HG03139 (cell line): ENCODE measurements at regions not wholly inside any gene's neighbourhood (a gene's known extent, or its start where the extent isn't known, plus 50 kb on each side); places are given as distances from the start of the nearest gene placed in this dataset.
"Not testable (repeated sequence)": the region's sequence is repeated elsewhere in the genome, so short reads cannot be mapped to it uniquely, and the experiment has no call there.

Source experiments
- ATAC-seq: cut with Tn5 transposase; IDR thresholded peaks from one replicate; pipeline ENCODE4 v1.9.1; 2021; ENCODE audit not compliant: unreplicated experiment

DNA sequence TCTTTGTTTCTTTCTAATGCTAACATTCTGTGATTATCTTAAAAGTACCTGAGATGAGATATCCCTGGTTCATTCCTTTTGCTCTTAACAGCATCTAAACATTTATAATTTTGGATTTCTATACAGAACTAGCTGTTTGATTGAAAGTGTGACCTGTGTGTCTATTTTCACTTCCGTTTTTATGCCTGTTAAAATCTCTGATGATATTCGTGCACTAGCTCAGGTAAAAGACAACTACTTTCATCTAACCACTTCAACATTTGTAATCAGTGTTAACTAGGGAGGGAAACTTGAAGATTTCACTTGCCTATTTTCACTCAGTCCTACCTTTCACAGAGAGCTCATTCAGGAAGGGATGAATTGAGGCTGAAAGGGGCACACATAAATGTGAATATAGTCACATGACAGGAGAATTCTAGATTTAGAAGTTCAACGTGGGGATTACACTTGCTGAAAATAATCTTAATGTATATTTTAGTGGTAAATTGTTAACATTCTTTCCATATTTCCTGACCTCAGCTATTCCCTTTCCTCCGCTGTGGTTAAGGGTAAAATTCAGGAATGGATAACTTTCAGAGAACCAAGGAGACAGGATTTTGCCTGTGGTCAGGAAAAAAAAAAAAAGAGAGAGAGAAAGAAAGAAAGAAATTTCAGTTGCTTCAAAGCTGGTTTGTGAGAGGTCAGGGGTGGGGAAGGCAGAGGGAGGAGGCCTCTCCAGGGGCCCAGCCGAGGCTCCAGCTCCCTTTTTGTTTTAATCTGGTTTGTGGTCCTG is 159.8 kb upstream of the TSC22D2 start:
- no peak for ATAC-seq

DNA sequence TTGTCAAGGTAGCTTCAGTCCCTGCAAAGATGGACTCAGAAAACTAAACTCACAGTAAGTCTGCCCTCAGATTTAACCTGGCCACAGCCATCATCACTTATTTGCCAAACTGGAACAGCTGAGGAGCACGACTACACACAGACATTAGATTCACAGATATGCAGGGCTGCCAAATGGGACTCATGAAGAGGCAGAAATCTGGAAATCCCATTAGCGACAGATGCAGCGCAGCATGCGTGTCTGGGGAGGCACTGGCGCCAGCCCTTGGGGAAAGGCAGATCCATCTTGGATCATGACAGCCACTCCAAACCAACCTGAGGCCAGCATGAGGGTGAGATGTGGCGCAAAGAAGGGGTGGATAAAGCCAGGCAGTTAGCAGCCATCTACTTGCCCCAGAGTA is 160.7 kb upstream of the TSC22D2 start:
- no peak for ATAC-seq

DNA sequence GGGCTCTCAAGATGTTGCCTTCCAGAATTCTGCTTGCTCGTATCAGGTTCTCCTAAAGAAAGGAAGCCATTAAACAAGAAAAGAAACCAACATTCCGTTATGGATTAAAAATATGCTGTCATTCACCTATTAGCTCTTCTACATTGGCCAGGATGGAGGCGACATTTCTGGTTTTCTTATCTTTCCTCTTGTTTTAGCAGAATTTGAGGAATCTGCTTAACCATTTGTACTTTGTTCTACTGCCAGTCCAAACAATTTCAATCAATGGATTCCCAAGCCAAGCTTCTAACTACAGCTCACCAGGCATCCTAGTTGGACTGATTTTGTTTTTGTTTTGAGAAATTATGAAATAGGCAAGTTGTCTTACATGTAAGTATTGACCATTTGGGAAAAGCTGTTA is 164.6 kb upstream of the TSC22D2 start:
- ATAC-seq, result no peak

DNA sequence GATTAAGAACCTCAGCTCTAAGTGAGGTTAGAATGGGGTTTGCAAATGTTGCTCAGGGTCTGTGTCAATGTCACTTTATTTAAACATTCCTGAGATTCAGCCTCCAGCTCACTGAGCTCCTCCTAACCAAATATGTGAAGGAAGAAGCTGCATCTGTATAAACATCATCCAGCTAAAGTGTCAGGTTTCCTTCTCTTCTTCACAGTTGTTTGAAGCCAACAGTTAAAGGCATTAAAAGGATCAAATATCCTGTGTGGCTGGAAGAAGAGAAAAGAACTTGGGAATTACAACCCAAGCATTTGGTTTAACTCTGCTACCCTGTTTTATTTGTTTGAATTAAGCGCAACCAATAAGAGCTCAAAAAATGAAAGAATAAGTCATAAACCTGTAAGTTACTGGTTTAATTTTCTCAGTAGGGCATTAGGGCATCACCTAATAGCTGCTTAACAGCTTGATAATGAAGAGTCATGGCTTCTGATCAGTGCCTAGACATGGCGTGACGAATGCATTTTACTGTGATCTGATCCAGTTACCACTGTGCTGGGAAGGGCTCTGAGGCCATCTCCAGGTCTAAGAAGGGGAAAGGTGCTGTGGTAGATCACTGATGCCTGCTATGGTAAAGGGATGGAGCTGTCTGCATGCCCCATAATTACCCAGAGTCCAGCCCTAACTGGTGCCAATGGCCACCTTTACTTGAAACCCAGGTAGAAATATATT is 165.7 kb upstream of the TSC22D2 start:
- ATAC-seq, result no peak

DNA sequence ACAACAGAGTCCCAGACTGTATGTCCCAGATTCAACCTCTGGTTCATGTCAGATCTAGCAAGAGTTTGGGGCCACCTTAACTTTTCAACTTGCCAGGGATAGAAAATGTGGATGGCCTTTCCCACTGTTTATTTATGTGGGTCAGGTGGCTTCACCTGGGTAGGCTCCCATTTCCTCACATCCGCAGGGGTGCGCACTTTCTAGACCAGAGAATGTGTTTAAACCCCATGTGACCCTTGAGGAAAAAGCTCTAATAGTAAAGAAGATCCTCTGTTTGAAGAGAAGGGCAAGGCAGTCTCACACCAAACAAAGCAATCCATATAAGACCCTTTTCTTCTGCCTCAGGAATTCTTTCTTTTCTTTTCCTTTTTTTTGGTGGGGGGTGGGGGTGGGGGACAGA is 167.2 kb upstream of the TSC22D2 start:
- no peak for ATAC-seq

DNA sequence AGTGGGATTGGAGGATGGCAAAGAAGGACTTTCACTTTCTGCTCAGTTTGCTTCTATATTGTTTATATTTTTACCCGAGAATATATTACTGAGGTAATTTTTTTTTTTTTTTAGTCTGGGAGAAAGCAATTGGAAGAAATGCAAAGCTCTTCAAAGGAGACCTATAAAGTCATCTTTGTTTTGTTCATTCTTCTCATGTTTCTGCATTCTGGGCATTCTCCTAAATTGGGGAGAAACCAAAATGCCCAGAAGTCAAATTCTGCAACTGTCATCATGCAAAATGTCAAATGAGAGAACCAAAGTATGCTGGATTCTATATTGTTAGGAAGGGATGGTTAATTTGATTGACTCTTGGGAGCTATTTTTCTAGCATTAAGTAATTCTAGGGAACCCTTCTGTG is 168.3 kb upstream of the TSC22D2 start:
- no peak for ATAC-seq

DNA sequence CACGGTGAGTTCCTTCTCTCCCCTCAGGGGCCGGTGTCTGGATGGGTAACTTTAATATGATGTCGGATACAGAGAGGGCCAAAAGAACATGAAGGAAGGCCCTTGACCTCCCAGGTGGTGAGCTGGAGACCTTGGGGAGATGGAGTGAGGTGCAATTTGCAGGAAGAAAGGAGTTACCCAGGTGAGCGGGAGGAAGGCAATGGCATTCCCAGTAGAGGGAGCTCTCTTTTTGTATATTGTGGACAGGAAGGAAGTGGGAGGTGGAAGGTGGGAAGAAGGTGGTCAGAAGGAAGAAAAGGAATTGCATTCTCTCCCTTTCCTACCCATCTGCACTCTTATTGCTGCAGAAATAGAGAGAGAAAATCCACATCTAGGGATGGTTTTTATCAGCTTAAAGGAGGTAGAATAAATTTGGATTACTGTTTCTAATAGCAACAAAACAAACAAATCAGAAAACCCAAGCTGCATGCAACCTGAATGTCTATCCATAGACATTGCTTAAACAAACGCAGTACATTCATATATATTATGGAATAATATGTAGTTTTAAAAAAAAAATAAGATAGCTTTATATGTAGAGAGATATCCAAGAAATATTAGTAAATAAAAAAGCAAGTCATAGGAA is 169.0 kb upstream of the TSC22D2 start:
- no peak for ATAC-seq

DNA sequence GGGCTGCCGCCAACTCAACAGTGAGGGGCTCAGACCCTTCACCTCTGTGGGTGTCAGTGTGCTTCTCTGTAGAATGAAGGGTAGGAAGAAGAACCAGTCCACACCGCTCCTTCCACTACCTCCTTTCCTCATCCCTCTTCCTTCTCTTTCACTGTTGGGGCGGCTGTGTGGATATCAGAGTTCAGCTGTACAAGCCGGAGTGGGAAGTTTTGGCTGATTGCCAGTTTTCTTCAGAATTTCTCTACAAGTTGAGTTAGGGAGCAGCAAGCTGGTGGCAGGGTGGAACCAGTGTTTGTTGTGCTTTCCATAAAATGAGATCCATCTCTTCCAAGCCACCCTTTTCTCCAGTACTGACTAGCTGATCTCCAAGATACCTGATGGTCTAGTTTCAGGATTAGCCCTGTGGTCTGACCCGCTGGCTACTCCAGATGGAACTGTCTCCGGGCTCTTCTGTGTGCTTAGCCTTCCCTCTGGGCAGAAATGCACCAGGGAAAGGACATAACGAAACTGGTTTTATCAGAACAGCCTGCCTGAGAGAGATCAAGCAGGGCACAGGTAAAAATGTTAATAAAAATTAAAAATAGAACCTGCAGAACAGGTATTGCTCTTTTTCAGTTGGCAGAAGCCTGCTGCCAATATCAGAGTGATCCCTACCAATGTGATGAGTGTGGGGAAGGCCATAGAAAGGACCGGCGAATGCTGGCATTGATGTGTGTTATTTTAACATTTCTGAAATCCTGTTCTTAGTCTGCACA is 169.9 kb upstream of the TSC22D2 start:
- no peak for ATAC-seq

DNA sequence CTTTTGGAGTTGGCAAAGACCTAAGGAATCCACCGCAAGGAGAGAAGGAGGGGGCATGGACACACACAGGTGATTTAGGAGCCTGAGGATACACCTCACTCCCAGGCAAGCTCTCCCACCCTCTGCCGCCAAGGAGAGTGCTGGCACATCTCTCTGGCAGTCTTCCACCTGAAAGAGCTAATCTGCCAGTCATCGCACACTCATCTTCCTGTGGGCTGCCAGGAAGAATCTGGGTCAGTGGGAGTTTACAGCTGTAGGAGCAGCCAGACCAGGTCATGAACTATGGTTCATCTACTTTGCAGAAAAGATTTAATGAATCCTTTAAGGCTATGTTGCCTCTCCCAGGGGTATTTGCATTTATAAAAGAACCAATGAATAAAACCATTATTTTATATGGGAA is 170.6 kb upstream of the TSC22D2 start:
- no peak for ATAC-seq

DNA sequence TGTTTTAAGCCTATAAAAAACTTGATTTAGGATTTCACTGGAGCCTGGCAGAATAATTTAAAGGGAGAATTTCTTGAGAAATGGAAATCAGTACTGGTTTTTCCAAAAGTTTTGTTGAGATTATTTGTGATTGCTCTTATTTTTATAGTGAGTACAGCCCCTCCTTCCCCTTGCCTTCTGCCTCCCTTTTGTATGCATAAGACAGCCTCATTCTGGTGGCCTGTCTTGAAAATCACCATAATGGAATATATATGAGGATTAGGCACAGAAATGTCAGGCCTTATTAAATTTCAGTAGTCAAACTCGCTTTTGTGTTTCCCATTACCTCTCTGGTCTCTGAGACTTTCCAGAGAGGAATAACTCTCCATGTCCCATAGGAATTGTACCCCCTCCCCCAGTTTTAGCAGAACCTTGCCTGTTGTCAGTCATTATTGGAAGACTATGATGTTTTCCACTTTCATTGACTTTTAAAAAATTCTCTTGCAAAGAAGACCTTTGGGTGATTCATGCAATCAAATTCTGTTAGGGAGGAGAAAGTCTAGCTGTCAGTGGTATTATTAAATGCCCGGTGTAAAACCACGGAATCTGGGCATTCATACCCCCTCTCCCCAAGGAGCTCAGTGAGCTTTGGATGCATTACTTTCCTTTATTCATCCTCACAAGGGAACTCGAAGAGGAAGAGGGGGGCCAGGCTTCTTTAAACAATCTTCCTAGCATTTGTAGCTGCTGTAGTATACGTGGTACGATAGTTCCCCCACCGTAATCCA is 171.6 kb upstream of the TSC22D2 start:
- ATAC-seq, result no peak

DNA sequence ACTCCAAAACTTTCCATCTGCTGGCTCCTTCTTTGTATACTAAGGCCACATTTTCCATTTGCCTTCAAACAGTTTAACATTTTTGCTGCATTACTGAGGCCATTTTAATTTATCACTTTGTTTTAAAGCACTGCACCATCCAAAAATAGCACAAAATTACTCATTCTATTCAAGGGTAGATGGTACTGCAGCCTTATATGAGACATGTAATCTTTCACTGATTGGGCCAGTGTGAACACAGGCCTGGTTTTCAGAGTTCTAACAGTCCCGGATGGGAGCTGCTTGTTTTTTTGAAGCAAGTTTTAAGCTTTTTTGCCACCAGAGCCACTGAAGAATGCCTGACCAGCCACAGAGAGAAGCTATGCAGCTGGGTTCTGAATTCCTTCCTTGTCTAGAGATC is 172.3 kb upstream of the TSC22D2 start:
- no peak for ATAC-seq

DNA sequence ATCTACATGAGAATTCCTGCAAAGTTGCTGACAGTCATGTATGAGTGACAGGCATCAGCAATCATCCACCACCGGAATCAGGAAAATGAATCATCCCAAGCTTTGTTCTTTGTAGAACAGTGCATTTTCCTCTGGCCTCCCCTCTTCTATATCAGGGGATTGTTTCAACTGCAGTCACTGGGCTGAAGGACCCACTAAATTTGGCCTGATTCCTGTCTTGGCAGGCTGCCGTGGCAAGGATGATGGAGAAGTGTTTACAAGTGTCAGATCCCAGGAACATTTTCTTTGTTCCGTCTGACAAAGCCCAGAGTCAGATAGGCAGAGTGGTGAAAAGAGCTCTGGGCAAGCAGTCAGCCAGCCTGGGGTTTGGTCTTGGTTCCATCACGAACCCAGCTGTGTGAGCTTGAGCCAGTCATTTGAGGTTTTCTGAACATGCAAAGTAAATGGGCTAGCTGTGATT is 175.1 kb upstream of the TSC22D2 start:
- ATAC-seq, result no peak

DNA sequence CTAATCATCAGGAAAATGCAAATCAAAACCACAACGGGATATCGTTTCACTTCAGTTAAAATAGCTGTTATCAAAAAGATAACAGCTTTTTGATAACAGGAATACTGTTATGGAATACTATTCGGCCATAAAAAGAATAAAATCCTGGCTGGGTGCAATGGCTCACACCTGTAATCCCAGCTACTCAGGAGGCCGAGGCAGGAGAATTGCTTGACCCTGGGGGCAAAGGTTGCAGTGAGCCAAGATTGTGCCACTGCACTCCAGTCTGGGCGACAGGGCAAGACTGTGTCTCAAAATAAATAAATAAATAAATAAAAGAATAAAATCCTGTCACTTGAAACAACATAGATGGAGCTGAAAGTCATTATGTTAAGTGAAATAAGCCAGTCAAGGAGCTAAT is 178.1 kb upstream of the TSC22D2 start:
- ATAC-seq, result no peak

DNA sequence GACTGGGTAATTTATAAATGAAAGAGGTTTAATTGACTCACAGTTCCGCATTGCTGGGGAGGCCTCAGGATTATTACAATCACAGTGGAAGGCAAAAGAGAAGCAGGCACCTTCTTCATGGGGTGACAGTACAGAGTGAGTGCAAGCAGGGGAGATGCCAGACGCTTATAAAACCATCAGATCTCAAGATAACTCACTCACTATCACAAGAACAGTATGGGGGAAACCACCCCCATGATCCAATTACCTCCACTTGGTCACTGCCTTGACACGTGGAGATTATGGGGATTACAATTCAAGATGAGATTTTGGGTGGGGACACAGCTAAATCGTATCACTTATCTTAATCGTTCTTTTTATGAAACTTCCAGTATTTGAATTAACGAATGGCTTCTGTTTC is 179.5 kb upstream of the TSC22D2 start:
- ATAC-seq, result not testable (repeated sequence)

DNA sequence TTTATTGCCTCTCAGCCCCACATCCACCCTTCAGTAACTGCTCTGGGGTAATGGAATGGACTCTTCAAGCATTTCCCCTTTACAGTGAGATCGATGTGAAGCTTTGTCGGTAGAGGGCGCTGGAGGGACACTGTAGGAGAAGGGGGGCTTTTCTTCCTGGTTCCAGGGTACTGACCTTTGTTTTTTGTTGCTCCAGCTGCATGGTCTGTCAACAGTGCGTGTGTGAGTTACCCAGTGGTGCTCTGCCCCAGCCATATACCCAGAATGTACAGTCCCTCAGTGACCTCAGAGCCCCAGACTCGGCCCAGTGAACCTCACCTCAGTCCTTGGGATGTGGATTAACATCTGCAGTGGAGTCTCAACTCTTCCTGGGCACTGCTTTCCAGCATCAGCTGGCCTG is 180.3 kb upstream of the TSC22D2 start:
- ATAC-seq, result no peak

DNA sequence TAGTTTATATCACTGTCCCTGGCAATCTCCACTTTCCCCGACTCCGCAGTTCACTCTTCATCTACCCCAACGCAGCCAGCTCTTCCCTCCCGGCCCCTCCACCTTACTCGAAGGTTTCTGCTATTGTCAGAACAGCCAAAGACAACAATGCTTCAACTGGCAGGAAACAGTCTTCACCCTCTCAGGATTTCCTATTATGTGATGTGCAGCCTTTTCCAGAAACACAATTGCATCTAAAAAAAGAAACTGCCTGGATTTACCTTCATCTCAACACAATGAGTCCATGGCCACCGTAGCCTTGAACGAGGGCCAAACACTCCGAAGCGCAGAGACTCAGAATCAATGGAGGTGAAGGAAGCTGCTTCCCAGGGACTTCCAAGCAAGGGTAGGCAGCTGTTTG is 182.1 kb upstream of the TSC22D2 start:
- no peak for ATAC-seq

DNA sequence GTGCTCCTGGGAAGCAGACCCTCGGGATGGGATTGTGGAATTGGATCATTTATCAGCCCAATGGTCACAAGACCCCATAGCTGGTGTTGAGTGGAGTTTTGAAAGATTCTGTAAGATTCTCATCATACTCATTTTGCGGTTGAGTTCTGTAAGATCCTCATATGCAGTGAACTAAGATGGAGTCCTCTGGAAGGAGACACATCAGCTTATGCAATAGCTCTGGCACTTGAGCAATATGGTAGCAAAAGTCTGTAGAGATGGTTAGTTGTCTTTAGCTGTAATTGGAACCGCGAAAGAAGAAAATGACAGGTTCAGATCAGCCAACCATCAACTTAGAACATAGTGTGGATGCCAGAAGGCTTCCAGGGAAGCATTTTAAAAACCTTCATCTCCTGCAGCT is 184.5 kb upstream of the TSC22D2 start:
- no peak for ATAC-seq

DNA sequence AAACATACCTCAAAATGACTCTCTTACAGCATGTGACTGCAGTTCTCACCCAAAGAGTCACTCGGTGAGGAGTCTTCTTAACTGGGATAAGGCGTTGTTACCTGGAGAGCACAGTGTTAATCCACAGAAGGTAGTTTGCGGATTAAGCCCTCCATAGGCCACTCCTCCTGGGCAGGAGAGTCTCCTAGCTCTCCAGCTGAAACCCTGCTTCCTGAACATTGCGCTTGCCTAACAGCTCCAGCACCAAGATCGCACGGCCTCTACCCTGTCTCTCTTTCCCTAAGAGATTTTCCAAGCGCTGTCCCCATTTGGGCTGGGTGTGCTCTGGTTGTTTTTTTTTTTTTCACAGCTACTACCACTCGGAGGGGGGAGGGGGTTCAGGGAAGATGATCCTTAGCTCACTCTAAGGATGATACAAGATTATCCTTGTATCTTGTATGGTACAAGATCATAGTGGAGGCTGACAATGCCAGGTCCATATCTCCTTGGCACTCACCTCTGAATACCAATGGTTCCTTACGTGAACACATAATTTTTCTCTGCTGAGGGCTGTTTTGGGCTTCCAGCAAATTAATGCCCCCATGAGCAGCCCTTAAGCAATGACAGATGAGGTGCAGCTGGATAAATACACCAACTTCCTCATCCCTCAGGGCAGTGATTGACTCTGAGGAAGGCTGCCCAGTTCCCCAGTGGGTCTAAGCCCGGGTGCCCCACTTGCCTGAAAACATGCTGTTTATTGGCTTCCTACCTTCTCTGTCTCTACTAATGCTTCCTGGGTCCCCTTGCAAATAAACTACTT is 185.2 kb upstream of the TSC22D2 start:
- no peak for ATAC-seq

DNA sequence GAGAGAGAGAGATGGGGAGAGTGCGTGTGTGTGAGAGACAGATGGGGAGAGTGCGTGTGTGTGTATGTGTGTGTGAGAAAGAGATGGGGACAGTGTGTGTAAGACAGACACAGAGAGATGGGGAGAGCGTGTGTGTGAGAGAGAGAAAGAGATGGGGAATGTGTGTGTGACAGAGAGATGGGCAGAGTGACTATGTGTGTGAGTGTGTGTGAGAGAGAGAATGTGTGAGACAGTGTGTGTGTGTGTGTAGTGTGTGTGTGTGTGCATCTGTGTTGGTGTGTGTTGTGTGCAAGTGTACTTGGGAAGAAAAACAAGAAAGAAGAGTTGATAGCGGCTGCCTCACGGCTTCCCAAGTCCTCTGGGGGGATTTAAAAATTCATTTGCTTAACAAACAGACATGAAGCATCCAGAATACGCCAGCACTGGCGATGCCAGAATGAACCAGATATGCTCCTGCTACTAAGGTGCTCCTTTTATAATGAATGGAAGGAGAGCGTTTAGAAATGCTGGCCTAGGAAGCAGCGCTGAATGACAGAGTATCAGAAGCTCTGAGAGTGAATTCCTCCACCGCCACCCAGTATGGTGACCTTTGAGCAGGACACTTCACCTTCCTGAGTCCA is 186.1 kb upstream of the TSC22D2 start:
- no peak for ATAC-seq
